GM12891 (cell line): ENCODE measurements at regions not wholly inside any gene's neighbourhood (a gene's known extent, or its start where the extent isn't known, plus 50 kb on each side); places are given as distances from the start of the nearest gene placed in this dataset.

Experiments
- POLR2A ChIP-seq: IDR thresholded peaks from 2 replicates; pipeline ENCODE4 v1.6.1; 2011; ENCODE audit warnings: low read depth, low read length, control low read depth
- POU2F2 ChIP-seq: IDR thresholded peaks from 2 replicates; pipeline ENCODE4 v1.6.1; 2011; ENCODE audit warnings: low read depth, mild to moderate bottlenecking, control low read depth, low read length, moderate library complexity

DNA sequence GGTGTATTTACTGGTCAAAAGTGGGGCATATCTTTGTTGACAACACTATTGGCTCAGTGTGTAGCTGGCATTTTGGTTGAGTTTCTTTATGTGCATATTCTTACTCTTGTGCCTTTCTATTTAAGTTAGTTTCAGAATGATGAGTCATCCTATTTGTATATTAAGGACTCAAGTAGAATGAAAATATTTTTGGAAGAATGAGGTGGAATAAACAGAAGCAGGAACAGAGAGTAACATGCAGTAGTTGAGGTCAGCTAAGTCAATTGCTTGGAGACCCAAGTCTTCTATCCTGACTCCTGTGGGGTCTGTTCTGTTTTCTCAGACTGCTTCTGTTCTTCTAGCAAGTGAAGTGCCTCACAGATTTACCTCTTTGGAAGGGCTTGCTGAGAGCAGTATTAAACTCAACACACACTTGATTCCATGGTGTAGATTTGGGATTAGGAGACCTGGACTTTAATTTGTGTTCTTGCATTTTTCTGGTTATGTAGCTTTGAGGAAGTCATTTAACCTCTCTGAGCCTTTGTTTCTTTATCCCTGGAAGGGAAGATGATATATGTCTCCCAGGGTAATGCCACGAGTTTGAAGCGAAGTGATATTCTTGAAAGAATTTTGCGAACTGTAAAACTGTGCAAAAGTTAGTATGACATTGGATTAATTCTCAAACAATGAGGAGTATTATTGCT, 324.3 kb downstream of the QKI start:
- TF ChIP-seq POLR2A = no peak
- TF ChIP-seq POU2F2 = no peak
